Prostate gland (tissue), 2 donors: ENCODE measurements at regions not wholly inside any gene's neighbourhood (a gene's known extent, or its start where the extent isn't known, plus 50 kb on each side); places are given as distances from the start of the nearest gene placed in this dataset.
A peak's percentile ranks its signal among the peaks of the same experiment; 100 is the strongest.

ENCODE experiments used
- DNase-seq: peaks from one replicate; pipeline ENCODE4 v3.0.0-alpha.2; 2019; ENCODE audit warnings: low spot score
- H3K27ac ChIP-seq, 2 donors: fragments of 200-600 bp; sonication (generic); 2 replicates each; pipeline ENCODE4 v1.5.1; 2017 to 2019
- H3K27me3 ChIP-seq: fragments of 200-600 bp; sonication (generic); replicated peaks from 2 replicates; pipeline ENCODE4 v1.5.1; 2019; ENCODE audit not compliant: insufficient read depth
- H3K36me3 ChIP-seq, 2 donors: fragments of 200-600 bp; sonication (generic); 1 replicate in 1 of 2; 2 replicates in 1 of 2; pipeline versions ENCODE4 v1.5.1 to v1.8.1; 2017 to 2019
- H3K4me1 ChIP-seq: fragments of 200-600 bp; sonication (generic); replicated peaks from 2 replicates; pipeline ENCODE4 v1.5.1; 2019
- H3K4me3 ChIP-seq, 2 donors: fragments of 200-600 bp; sonication (generic); 2 replicates each; pipeline ENCODE4 v1.5.1; 2017 to 2019
- H3K9me3 ChIP-seq: fragments of 200-600 bp; sonication (generic); 2 replicates; pipeline ENCODE4 v1.5.1; 2017
- POLR2A ChIP-seq: fragments of 450-650 bp; IDR thresholded peaks from one replicate; pipeline ENCODE4 v1.6.1; 2016; ENCODE audit warnings: antibody characterized with exemption, mild to moderate bottlenecking
- POLR2AphosphoS5 ChIP-seq: sonication (generic); formaldehyde crosslinking; IDR thresholded peaks from one replicate; pipeline ENCODE4 v1.6.1; 2017; ENCODE audit warnings: antibody characterized with exemption
- WGBS: methylation state at CpG from one replicate; pipeline ENCODE4 v1.1.5; 2018; 5-methylcytosine and 5-hydroxymethylcytosine counted together
- intact Hi-C: fragments of 100-400 bp; cut with DNase I; formaldehyde crosslinking; loops from one replicate; pipeline ENCODE4 v1.14.2; 2022
- TF ChIP-seq, protein P1 (sequence below), 4 experiments: fragments of 200-600 bp in 2 of 4; fragments of 450-650 bp in 2 of 4; sonication (generic) in 2 of 4; IDR thresholded peaks; 1 replicate in 3 of 4; 2 replicates in 1 of 4; pipeline ENCODE4 v1.5.1; 2016 to 2019; ENCODE audit warnings: antibody characterized with exemption in 4 of 4, mild to moderate bottlenecking in 2 of 4, moderate library complexity in 2 of 4

DNA sequence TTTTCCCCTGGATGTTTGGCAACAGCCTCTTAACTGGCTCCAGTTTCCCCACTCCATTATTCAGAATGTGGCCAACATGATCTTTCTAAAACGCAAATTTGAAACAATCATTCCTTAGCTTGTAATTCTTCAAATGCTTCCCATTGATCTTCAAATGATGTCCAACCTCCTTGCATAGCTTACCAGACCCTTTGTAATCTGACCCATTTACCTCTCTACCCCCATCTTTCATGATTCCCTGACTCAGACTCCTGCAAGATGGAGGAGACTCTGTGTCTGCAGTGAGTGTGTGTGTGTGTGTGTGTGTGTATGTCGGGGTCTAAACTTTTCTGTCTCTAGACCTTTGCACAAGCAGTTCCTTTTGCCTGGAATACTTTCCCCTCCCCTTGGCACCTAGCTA is 515.7 kb upstream of the PROK2 start:
- no peak overlapping the region for H3K4me3 ChIP-seq
- no peak for DNase-seq

DNA sequence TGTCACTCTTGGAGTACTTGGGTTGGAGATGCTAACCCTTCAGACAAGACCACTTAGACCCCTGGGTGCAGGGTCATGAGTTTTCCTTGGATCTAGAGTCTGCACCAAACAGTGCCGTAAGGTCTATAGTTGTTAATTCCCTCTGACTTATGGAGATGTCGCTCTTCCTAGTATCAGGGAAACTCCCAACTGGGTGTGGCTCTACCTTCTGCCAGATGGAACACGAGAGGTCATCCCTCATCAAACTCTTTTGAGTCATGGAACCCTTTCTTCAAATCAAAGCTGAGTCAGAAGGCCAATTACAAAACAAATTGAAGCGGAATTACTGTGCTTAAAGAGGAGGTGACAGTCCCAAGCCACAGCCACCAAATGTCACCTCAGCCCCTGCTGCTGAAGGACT is 514.9 kb upstream of the PROK2 start:
- DNase-seq = no peak
- H3K27me3 ChIP-seq = no peaks in the 10 kb centered on the region
- H3K4me1 ChIP-seq = peaks cover 16% of the 10 kb centered on the region
- no peaks in the 10 kb centered on the region for H3K36me3 ChIP-seq
- intact Hi-C loops = no loop called here
- H3K9me3 ChIP-seq = no peaks in the 10 kb centered on the region
- H3K27ac ChIP-seq = peak overlapping the region in 1 of 2 donors; percentile 85
- WGBS = 88% methylated on average over 4 of the region's 4 CpGs
- TF ChIP-seq POLR2AphosphoS5 (no peak), POLR2A (no peak)
- TF ChIP-seq, protein P1, sequence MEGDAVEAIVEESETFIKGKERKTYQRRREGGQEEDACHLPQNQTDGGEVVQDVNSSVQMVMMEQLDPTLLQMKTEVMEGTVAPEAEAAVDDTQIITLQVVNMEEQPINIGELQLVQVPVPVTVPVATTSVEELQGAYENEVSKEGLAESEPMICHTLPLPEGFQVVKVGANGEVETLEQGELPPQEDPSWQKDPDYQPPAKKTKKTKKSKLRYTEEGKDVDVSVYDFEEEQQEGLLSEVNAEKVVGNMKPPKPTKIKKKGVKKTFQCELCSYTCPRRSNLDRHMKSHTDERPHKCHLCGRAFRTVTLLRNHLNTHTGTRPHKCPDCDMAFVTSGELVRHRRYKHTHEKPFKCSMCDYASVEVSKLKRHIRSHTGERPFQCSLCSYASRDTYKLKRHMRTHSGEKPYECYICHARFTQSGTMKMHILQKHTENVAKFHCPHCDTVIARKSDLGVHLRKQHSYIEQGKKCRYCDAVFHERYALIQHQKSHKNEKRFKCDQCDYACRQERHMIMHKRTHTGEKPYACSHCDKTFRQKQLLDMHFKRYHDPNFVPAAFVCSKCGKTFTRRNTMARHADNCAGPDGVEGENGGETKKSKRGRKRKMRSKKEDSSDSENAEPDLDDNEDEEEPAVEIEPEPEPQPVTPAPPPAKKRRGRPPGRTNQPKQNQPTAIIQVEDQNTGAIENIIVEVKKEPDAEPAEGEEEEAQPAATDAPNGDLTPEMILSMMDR (IDR thresholded peaks at IDR 0.05) = no peak
- H3K4me3 ChIP-seq = no peak overlapping the region

More for the DNA sequence above, 515.7 kb upstream of the PROK2 start:
- TF ChIP-seq, protein P1 (IDR thresholded peaks at IDR 0.05) = no peak
- TF ChIP-seq POLR2AphosphoS5 (no peak), POLR2A (no peak)
- WGBS = 94% methylated on average over 2 of the region's 2 CpGs
- Histone ChIP-seq H3K27ac (no peak overlapping the region), H3K9me3 (no peaks in the 10 kb centered on the region), H3K27me3 (no peaks in the 10 kb centered on the region), H3K36me3 (no peaks in the 10 kb centered on the region), H3K4me1 (peaks cover 16% of the 10 kb centered on the region)
- intact Hi-C loops = no loop called here

- Histone ChIP-seq H3K9me3 (no peaks in the 10 kb centered on the region), H3K27me3 (no peaks in the 10 kb centered on the region), H3K4me3 (no peak overlapping the region), H3K4me1 (peaks cover 16% of the 10 kb centered on the region), H3K27ac (peak overlapping the region; percentile 65 to 85), H3K36me3 (no peaks in the 10 kb centered on the region)
- no peak for DNase-seq
- intact Hi-C loops = no loop called here
- TF ChIP-seq, protein P1 (IDR thresholded peaks at IDR 0.05) = no peak
- TF ChIP-seq POLR2A = no peak
- TF ChIP-seq POLR2AphosphoS5 = peak; percentile 36
- 33% methylated on average over 6 of the region's 6 CpGs for WGBS
Observed at GRCh38 chr3:72299321-72299802, 514.4 kb upstream of the PROK2 start.

GRCh38 chr3:72298201-72299152 is 513.5 kb upstream of the PROK2 start:
- peak; percentile 86 for TF ChIP-seq POLR2AphosphoS5
- no peak for TF ChIP-seq POLR2A
- H3K4me1 ChIP-seq = peaks cover 16% of the 10 kb centered on the region
- 21% methylated on average over 8 of the region's 8 CpGs for WGBS
- H3K4me3 ChIP-seq = no peak overlapping the region
- H3K9me3 ChIP-seq = no peaks in the 10 kb centered on the region
- intact Hi-C loops = no loop called here
- peak overlapping the region; percentile 65 to 85 for H3K27ac ChIP-seq
- peak; percentile 88 for DNase-seq
- H3K27me3 ChIP-seq = no peaks in the 10 kb centered on the region
- H3K36me3 ChIP-seq = no peaks in the 10 kb centered on the region

GRCh38 chr3:72297481-72297880 is 512.5 kb upstream of the PROK2 start:
- peak overlapping the region; percentile 65 to 85 for H3K27ac ChIP-seq
- WGBS = 93% methylated on average over 1 of the region's 1 CpG
- no peaks in the 10 kb centered on the region for H3K27me3 ChIP-seq
- no peaks in the 10 kb centered on the region for H3K9me3 ChIP-seq
- DNase-seq = no peak
- H3K36me3 ChIP-seq = no peaks in the 10 kb centered on the region
- H3K4me1 ChIP-seq = peaks cover 16% of the 10 kb centered on the region
- intact Hi-C loops = no loop called here
- TF ChIP-seq POLR2A (no peak), POLR2AphosphoS5 (no peak)
- TF ChIP-seq, protein P1 (IDR thresholded peaks at IDR 0.05) = no peak
- H3K4me3 ChIP-seq = no peak overlapping the region
